Stimulated activated CD8-positive, alpha-beta memory T cell treated with anti-CD3 and anti-CD28 coated beads, Interleukin-4, amount 100 ng/mL, for 24 hours (primary cell): ENCODE measurements at regions not wholly inside any gene's neighbourhood (a gene's known extent, or its start where the extent isn't known, plus 50 kb on each side); places are given as distances from the start of the nearest gene placed in this dataset.

Experiments used
- DNase-seq: peaks from one replicate; pipeline ENCODE4 v3.0.0-alpha.2; 2020; ENCODE audit warnings: low read depth

- no peak for DNase-seq
Measured at GRCh38 chr14:55938249-55938791, 179.9 kb upstream of the PELI2 start.

GRCh38 chr14:55942076-55942654 lies 176.0 kb upstream of the PELI2 start:
- DNase-seq = no peak

GRCh38 chr14:55942826-55943225 lies 175.4 kb upstream of the PELI2 start:
- DNase-seq = no peak

- no peak for DNase-seq
Measured at GRCh38 chr14:55944757-55945156, 173.5 kb upstream of the PELI2 start.

GRCh38 chr14:55946231-55946630 lies 172.0 kb upstream of the PELI2 start:
- no peak for DNase-seq

GRCh38 chr14:55948399-55948798 lies 169.8 kb upstream of the PELI2 start:
- DNase-seq = no peak

GRCh38 chr14:55949708-55950107 lies 168.5 kb upstream of the PELI2 start:
- DNase-seq = no peak

GRCh38 chr14:55950135-55950534 lies 168.1 kb upstream of the PELI2 start:
- no peak for DNase-seq

- DNase-seq = no peak
Measured at GRCh38 chr14:55951341-55952206, 166.6 kb upstream of the PELI2 start.

GRCh38 chr14:55954108-55954507 lies 164.1 kb upstream of the PELI2 start:
- no peak for DNase-seq

- no peak for DNase-seq
Measured at GRCh38 chr14:55955175-55955574, 163.0 kb upstream of the PELI2 start.

GRCh38 chr14:55957950-55958349 lies 160.3 kb upstream of the PELI2 start:
- DNase-seq = no peak

- no peak for DNase-seq
Measured at GRCh38 chr14:55963295-55963694, 154.9 kb upstream of the PELI2 start.

- DNase-seq = no peak
Measured at GRCh38 chr14:55964091-55964490, 154.1 kb upstream of the PELI2 start.

- DNase-seq = no peak
Measured at GRCh38 chr14:55964821-55965220, 153.4 kb upstream of the PELI2 start.

- no peak for DNase-seq
Measured at GRCh38 chr14:55965851-55966250, 152.4 kb upstream of the PELI2 start.

- no peak for DNase-seq
Measured at GRCh38 chr14:55968741-55969140, 149.5 kb upstream of the PELI2 start.

- no peak for DNase-seq
Measured at GRCh38 chr14:55973285-55973800, 144.9 kb upstream of the PELI2 start.

GRCh38 chr14:55973911-55974630 lies 144.1 kb upstream of the PELI2 start:
- no peak for DNase-seq

- DNase-seq = no peak
Measured at GRCh38 chr14:55975281-55975910, 142.8 kb upstream of the PELI2 start.

- DNase-seq = no peak
Measured at GRCh38 chr14:55976219-55976618, 142.0 kb upstream of the PELI2 start.

- DNase-seq = no peak
Measured at GRCh38 chr14:55976655-55977054, 141.6 kb upstream of the PELI2 start.
